HepG2 (cell line): ENCODE measurements at regions not wholly inside any gene's neighbourhood (a gene's known extent, or its start where the extent isn't known, plus 50 kb on each side); places are given as distances from the start of the nearest gene placed in this dataset.

ENCODE experiments used
- PCBP1 ChIP-seq: fragments of 200-400 bp; formaldehyde crosslinking; IDR thresholded peaks from 2 replicates; pipeline ENCODE4 v1.6.1; 2017; ENCODE audit warnings: mild to moderate bottlenecking, low read depth, low read length, borderline replicate concordance
- POLR2AphosphoS5 ChIP-seq: IDR thresholded peaks from 2 replicates; pipeline ENCODE4 v1.6.1; 2012; ENCODE audit warnings: low read depth, low read length
- RBFOX2 ChIP-seq: fragments of 200-400 bp; formaldehyde crosslinking; IDR thresholded peaks from 2 replicates; pipeline ENCODE4 v1.6.1; 2017; ENCODE audit warnings: low read depth, mild to moderate bottlenecking, low read length
- SIX1 ChIP-seq: sonication (generic); formaldehyde crosslinking; IDR thresholded peaks from 2 replicates; pipeline ENCODE4 v1.4.0; 2020; ENCODE audit warnings: missing genetic modification reagents, borderline replicate concordance
- ZBTB43 ChIP-seq: sonication (generic); formaldehyde crosslinking; conservative IDR thresholded peaks from 2 replicates; pipeline ENCODE4 v1.4.0; 2020; ENCODE audit warnings: missing genetic modification reagents
- ZNF274 ChIP-seq: sonication (generic); formaldehyde crosslinking; IDR thresholded peaks from 2 replicates; pipeline ENCODE4 v1.5.1; 2020; ENCODE audit warnings: mild to moderate bottlenecking, missing genetic modification reagents
- ZNF674 ChIP-seq: sonication (generic); formaldehyde crosslinking; IDR thresholded peaks from 2 replicates; pipeline ENCODE4 v1.5.0; 2020; ENCODE audit warnings: low read depth, mild to moderate bottlenecking, missing genetic modification reagents

GRCh38 chr11:35073691-35074419 lies 65.1 kb upstream of the CD44 start:
- TF ChIP-seq ZNF674 (no peak), POLR2AphosphoS5 (no peak), SIX1 (no peak), ZBTB43 (CRISPR knock-in tag) (no peak), RBFOX2 (no peak), ZNF274 (CRISPR knock-in tag) (no peak), PCBP1 (no peak)
